Amygdala (tissue), 56 donors: ENCODE measurements at regions not wholly inside any gene's neighbourhood (a gene's known extent, or its start where the extent isn't known, plus 50 kb on each side); places are given as distances from the start of the nearest gene placed in this dataset.

Source experiments
- DNase-seq, 56 donors: peaks; one replicate each; lab custom pipeline; 2025; lab: John Stamatoyannopoulos, UW

DNA sequence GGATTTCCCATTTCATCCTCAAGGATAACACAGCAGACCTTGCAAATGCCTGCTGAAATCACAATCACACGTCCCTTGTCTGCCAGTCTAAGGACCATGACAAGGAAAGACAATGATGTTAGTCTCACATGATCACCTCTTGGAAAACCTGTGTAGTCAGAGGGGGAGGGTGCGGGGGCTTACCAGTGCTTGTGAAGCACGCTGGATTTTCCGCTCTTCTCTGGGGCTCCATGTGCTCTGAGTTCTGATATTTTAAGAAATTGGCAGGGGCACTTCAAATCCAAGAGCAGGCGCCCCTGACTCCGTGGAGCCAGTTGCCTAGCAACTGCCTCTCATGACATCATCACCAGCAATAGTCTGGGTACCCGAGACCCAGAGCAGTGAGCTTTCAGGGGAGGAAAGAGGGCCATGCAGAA is 200.9 kb upstream of the C14orf180 start:
- no peak for DNase-seq

DNA sequence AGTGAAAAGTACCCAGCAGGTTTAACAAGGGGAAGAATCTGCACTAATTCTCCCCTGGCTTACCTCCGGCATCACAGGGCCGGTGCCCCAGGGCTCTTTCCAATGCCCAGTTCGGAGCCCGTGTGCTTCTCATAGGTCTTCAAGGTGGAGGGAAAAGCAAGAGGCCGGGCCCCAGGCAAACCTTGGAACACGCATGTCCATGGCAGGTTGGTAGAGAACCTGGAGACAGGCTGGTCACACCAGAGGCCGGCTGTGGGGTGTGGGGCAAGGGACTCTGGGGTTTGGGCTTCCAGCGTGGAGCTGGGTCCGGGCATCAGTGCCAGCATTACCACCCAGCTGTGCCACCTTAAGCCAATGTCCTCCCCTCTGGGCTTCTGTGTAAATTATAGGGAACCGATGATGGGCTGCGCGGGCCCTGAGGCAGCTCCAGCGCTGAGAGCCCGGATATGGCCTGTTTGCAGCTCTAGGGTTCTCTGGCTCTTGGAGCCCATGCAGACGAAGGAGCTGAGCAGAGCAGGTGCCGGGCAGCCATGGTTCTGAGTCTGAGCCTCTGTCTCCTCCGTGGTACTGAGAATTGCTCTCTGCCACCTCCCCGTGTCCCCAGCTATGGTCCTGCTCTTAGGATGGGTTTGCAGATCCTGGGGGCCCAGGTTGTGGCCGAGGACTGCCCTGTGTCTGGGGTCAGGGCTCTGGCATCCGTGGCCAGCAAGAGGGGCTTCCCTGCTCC is 197.0 kb upstream of the C14orf180 start:
- no peak for DNase-seq

DNA sequence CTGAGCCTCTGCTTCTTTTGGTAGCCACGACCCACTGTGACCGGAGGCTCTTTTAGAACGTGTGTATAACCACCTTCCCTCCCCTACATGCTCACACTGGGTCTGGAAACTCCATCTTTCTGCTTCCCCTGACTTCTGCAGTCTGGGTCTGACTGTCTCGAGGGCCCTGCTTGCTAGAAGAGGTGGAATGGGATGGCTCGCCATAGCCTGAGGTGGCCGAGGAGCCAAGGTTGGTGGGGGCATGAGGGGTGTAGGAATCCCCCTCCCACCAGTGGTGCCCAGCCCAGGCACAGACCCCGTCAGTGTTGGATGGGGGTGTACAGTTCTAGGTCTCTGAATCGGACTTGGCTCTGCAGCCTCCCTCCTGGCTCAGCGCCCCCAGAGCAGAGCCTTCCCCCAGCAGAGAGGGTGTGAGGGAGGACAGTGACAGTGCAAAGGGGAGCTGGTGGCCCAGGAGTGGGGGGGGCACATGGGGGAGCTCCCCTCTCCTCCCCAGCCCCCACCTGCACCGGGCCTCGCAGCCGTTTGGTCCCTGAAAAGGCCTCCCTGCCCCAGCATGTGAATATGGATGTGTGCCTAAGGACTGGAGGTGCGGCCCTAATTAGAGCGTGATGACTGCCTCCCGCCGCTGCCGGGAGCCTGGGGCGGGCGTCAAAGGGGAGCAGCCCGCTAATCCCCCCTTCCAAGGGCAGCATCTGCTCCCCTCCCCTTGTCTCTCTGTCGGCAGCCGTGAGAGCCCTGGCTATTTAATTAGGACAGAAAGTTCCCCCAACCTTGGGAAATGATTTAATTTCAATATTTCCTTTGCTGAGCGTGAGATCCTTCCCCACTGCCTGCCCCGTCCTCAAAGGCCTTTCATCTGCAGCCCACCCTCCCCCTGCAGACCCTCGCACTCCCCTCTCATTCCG is 196.2 kb upstream of the C14orf180 start:
- DNase-seq, result no peak

DNA sequence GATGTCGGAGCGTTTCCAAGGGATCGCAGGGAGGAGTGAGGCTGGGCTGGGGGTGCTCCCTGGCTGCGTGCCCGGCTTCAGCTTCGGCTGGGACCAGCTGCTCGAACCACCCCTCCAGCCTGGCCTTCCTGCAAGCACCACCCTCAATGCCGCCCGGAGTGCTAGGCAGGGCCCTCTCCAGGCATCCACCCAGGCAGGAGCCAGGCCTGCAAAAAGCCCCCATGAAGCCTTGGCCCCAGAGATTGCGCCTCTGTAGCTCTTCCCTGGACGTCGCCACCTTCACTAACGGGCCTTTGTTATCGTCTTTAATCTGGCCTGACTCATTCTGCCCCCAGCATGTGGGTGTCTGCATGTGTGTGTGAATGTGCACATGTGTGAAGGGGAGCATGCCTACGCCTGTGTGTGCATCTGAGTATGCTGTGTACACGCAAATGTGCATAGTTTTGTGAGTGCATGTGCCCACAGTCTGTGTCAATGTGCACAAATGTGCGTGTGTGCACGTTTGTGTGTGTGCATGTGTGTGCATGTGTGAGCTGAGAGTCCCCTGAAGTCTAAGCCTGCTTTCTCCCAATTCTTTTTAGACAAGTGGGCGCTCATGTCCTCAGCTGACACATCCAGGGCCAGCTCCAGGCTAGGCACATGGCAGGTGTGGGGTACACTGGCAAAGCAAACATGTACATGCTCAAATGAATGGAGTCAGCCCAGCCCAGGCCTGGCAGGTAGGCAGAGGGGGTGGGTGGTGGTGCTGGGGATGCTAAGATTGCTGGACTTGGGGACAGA is 195.4 kb upstream of the C14orf180 start:
- DNase-seq, result no peak

DNA sequence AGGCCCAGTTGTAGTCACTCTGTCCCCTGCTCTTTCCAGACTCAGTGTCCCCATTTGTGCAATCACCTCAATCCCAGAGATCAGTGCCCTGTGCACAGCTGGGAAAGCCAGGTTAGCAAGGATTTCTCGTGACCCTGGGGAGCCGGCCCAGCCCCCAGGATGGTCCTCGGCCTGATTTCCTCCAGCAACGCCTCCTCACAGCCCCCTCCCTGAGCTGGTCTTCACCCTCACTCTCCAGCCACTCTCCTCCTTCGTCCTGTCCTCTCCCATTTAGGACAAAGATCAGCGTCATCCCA is 194.8 kb upstream of the C14orf180 start:
- DNase-seq, result no peak

DNA sequence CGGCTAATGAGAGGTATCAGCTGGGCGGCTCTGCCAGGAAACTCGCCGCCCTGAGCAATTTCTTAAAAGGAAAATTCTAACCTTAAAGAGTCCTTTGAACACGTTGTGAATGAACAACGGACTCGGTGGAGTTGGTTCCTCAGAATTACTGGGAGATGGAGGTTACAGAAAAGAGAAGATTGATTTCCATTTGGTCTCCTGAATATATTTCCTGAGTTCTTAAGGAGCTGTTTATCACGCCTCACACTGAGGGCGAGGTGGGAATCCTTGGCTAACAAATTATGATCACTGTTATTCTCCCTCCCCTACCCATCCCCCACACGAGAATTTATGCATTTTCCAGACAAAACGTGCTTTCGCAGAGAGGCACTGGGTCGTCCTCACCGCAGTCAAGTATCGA is 194.5 kb upstream of the C14orf180 start:
- no peak for DNase-seq

DNA sequence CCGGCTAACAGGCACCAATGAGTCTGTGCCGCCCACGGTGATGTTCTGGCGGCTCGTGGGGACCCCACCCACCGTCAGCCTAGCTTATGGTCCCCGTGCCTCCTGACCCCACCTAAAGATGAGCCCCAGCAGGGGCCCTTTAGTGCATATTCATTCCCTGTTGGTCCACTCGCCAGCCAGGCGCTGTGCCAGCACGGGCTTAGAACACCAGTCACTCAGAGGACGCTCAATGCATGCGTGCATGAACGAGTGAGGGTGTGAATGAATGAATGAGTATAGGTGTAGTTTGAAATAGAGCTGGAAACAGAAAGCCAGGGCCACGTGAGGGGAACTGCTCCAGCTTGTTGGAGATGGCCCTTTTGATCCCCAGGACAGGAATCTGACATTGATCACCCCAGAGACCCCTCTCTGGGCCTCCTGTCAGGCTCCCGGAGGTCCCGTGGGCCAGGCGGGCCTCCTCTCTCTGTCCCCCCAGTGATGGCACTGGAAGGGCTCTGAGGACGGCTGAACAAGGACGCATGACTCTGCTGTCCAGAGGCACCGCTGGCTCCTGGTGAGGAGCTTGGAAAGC is 193.9 kb upstream of the C14orf180 start:
- no peak for DNase-seq

DNA sequence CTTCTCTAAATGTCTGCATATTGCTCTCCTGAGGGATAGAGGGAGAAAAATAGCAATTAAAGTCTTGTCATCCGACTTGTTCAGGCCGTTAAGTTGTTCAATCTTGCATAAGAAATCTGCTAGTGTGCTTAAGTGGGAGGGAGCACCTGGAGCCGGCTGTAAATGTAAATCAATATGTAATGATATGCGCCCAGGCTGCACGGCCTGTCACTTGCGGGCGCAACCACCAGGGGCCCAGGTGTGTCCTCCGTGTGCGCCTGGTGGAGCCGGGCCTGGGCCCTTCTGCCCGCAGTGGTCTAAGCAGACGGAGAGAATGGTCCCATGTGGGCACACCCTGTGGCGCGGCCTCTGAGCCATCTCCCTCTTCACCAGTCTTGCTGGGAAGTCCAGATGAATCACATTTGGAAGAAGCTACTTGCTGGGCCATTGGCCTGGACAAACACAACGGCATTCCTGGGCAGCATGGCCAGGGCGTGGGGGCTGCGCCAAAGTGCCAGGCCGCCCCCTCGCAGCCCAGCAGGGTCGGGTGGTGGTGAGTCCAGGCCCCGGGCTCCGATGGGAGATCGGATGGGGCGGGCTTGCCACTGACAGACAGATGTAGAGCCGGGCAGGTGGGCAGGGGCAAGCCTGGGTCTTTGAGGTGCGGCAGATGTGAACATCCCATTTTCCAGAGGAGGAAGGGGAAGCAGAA is 193.3 kb upstream of the C14orf180 start:
- no peak for DNase-seq

DNA sequence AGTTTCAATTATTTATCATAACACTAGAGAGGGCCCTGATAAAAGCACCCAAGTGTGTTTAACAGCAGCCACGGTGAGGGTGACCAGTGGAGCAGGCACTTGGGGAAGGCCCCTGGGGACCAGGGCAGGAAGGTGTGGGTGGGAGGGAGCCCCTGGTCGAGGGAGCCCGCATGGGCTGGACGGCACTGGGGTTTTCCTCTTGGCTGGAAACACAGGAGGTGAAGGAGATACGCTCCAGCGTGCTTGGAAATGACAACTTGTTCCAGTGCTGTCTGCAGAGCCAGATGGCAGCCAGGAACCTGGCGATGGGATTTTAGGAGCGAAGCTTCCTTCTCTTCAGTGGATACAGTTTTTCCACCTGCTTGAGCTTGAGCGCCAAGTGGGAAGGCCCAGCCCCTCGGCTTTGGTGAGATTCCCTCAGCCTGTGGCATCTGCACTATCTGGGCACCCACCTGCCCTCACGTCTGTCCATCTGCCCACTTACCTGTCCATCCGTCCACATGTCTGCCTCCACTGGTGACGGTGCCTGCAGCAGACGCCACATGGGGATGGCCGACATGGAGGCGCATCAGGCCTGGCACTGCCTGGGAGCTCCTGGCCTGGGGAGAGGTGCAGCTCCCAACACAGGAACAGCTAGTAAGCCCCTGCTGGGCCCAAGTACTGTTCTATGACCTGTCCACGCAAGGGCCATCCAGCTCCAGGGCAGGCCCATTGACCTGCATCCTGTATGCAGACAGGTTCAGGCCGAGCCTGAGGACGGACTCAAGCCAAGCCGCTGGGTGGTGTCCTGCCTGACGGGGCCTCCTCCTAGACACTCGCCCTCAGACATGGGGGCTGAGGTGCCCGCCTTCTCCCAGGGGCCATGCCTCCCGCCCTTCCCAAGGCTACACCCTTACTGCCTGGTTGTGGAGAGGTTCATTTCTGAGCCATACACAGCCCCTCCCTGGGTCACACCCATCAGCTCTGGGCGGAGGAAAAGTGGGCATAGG is 192.2 kb upstream of the C14orf180 start:
- no peak for DNase-seq

DNA sequence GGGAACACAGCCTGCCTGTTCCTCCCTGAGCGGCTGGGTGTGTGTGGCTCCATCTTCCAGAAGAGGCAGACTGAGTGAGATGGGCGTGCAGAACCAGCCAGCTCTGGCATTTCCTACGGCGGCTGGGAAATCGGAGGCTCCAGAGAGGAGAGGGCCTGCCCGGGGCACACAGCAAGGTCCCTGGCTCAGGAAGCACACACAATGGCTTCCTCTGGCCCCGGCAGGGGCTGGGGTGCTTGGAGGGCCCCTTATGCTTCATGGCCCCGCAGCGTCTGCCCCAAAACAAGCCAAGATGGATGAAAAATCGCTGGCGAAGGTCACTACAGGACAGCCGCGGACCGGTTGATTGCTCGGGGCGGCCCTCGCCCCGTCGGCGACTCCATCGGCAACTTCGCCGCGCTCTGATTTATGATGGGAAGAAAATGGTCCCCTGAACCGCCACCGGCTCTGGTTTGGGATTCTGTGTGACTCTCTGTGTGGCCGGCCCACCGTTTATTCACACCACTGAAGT is 191.5 kb upstream of the C14orf180 start:
- no peak for DNase-seq

DNA sequence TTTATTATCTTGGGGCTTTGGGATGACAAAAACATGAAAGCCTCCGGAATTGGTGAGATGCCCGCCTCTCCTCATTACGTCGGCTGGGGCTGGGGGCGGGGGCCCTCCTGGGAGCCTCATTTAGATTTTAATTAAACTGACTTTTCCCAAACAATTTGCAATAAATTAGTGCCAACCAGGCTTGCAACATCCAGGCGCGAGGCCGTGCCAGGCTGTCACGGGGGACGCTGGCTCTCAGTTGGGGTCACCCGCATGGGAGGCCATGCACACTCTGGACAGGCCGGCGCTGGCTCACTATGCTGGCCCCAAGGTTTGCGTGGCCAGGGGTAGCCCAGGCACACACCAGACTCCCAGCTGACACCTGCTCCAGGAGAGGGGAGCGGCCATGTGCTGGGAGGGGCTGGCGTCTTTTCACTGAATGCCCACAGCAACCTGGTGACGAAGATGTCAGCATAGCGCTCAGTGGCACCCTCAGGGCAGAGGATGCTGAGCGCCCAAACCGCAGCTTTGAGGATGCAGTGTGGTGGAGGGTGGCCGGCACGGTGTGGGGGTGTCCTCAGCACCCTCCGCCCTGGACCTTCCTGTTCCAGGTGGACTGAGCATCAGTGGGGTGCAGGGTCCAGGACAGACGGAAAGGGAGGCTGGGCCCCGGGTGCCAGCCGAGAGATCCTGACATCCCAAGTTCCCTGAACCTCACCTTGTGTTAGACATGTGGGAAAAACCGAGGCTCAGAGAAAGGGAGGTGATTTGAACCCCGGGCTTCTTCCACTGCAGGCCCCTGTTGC is 190.8 kb upstream of the C14orf180 start:
- DNase-seq, result no peak

DNA sequence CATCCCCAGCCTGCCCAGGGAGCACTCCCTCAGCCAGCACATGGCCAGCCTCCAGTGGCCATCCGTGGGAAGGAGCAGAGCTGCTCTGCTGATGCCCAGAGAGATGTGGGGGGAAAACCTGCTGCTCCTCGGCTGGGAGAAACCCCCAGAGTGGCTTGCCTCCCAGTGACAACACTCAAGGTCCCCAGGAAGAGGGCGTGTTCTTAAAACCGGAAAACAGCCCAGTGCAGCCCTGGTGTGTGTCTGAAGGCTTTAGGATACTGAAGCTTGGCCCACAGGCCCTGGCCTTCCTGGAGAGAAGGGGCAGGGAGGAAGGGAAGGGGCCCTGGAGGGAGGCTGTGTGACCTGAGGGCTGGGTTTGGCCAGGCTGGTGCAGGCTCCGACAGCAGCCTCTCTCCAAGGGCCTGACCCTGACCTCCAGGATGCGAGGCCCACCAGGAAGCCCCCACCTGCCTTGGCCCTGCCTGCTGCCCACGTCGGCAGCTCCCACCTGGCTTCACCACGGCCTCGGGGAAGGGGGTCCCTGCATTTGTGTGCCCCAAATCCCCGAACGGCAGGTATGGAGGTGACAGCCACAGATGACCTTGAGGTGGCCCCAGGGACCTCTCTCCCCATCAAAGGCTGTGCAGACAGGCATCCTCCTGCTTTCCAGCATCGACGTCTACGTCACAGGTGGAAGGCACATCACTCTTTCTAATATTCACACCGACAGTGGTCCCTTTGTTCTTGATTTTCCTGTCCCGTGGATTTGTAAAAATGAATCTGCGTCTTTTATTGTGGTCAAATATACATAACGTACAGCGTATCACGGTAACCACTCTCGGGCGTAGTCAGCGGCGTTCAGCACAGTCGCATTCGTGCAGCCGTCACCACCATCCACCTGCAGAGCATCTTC is 190.0 kb upstream of the C14orf180 start:
- no peak for DNase-seq

DNA sequence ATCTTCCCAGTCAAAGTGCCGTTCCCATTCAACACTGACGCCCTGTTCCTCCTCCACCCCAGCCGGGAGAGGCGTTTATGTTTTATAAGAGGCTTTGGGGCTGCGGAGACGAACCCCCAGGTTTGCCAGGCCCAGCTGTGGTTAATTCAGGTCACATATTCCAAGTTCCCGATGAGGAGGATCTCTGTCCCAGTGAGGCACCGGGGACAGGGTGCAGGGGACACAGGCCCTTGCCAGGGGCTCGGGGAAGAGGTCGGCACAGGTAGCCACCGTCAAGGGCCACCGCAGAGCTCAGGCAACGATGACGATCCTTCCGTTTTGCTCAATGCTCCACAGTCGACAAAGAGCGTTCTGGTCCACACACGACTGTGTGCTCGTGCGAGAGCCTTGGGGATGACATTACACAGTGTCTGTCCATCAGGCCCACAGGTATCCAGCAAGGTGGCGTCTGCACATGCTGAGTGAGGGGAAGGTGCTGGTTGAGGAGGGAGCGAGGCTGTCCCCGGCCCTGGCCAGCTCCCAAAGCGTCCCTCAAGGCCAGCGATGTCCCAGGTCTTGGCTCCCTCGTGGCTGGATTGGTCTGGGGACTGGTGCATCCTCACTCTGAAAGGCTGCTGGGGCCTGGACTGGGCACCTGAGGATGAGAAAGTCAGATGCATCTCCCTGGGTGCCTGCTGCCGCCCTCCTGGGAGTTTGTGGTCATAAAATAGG is 189.2 kb upstream of the C14orf180 start:
- DNase-seq, result no peak

DNA sequence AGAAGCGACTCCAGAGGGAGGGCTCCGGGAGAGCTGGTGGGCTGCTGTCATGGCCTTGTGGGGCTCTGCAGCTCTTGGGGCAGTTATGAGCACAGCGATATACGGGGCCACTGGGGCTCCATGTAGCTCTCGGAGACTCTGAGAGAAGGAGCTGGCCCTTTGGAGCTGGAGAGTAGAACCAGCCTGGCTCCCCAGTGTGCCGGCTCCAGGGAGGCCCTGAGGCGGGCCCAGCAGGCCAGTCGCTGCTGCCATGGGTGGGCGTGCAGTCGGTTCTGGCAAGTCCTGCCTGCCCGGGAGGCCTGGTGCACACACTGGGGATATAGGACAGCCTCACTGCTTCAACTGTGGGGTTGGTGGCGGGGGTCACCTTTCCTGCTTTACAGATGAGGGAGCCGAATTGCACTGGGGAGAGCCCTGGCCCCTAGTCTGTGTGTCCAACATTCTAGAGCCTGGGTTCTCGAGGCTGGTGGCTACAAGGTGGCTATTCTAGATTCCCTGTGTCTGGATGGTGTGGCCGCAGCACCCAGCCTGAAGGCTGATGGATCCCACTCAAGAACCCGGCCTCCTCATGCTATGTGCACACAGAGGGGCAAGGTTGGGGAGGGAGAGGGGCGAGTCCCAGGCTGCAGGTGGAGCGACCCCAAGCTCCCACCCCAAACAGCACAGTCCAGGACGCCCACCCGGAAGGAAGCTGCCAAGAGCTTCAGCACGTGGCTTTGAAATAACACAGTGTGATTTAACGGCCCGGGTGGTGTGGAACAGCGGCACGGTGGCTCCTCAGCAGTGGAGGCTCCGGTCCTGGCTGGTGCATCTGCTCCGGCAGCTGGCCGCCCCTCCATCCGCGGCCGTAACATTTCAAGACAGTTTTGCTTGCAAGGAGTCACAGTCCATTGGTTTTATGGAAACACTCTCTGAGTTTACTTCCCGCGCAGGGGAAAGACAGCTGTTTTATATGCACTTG is 188.3 kb upstream of the C14orf180 start:
- no peak for DNase-seq

DNA sequence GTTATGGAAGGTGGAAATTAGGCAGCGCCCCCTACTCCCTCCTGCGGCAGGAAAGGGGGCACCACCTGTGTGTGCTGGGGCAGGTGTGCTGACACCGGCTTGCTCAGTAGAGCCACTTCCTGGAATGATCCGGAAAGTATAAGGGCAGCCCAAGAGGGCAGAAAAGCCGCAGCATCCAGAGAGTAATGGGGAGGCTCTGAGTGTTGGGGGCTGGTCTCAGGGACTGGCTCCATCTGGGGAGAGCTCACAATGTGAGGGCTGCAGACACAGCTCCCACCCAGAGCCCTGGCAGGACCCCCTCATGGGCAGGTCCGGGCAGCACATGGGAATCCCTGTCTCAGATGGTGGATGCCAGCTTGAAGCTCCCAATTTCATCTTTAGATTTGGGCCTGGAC is 187.6 kb upstream of the C14orf180 start:
- DNase-seq, result no peak
